ENCODE measurements at regions not wholly inside any gene's neighbourhood (a gene's known extent, or its start where the extent isn't known, plus 50 kb on each side); places are given as distances from the start of the nearest gene placed in this dataset.

GRCh38 chr9:103430469-103430868 is 435.3 kb downstream of the CYLC2 start:
- TF ChIP-seq CTCF (IDR thresholded peaks at IDR 0.05), result no peak
- TF ChIP-seq POLR2A (IDR thresholded peaks at IDR 0.05), result no peak

Measured in lower leg skin (tissue), 3 donors.